Stimulated activated naive CD4-positive, alpha-beta T cell (primary cell): ENCODE measurements at regions not wholly inside any gene's neighbourhood (a gene's known extent, or its start where the extent isn't known, plus 50 kb on each side); places are given as distances from the start of the nearest gene placed in this dataset.
"Not testable (repeated sequence)": the region's sequence is repeated elsewhere in the genome, so short reads cannot be mapped to it uniquely, and the experiment has no call there.

ENCODE experiments used
- DNase-seq, 6 experiments: peaks; one replicate each; lab custom pipeline; 2025; lab: John Stamatoyannopoulos, UW

GRCh38 chr18:29873211-29873610 is 1169.3 kb downstream of the DSC3 start:
- DNase-seq: no peak

- no peak for DNase-seq
Observed at GRCh38 chr18:29871246-29871645, 1171.3 kb downstream of the DSC3 start.

GRCh38 chr18:29862824-29863223 is 1179.7 kb downstream of the DSC3 start:
- no peak for DNase-seq

GRCh38 chr18:29855637-29856036 is 1186.9 kb downstream of the DSC3 start:
- no peak for DNase-seq

GRCh38 chr18:29853126-29853525 is 1189.4 kb downstream of the DSC3 start:
- no peak for DNase-seq

- DNase-seq: no peak
Observed at GRCh38 chr18:29849144-29849543, 1193.4 kb downstream of the DSC3 start.

- no peak for DNase-seq
Observed at GRCh38 chr18:29841631-29842030, 1200.9 kb downstream of the DSC3 start.

- no peak for DNase-seq
Observed at GRCh38 chr18:29840089-29840488, 1202.5 kb downstream of the DSC3 start.

GRCh38 chr18:29838961-29839360 is 1203.6 kb downstream of the DSC3 start:
- DNase-seq: not testable (repeated sequence)

GRCh38 chr18:29838556-29838955 is 1204.0 kb downstream of the DSC3 start:
- no peak for DNase-seq

GRCh38 chr18:29823671-29824070 is 1218.9 kb downstream of the DSC3 start:
- DNase-seq: no peak

GRCh38 chr18:29821544-29821943 is 1221.0 kb downstream of the DSC3 start:
- no peak for DNase-seq

GRCh38 chr18:29811519-29811918 is 1231.0 kb downstream of the DSC3 start:
- DNase-seq: peak in 1 of 6 experiments; percentile 3

GRCh38 chr18:29780816-29781215 is 1261.7 kb downstream of the DSC3 start:
- no peak for DNase-seq

- no peak for DNase-seq
Observed at GRCh38 chr18:29779096-29779495, 1263.4 kb downstream of the DSC3 start.

GRCh38 chr18:29753379-29753778 is 1289.2 kb downstream of the DSC3 start:
- DNase-seq: no peak

- DNase-seq: no peak
Observed at GRCh38 chr18:29749704-29750103, 1292.8 kb downstream of the DSC3 start.

GRCh38 chr18:29741461-29741860 is 1301.1 kb downstream of the DSC3 start:
- DNase-seq: no peak

- DNase-seq: no peak
Observed at GRCh38 chr18:29737620-29738019, 1304.9 kb downstream of the DSC3 start.

GRCh38 chr18:29737190-29737589 is 1305.4 kb downstream of the DSC3 start:
- DNase-seq: no peak

- no peak for DNase-seq
Observed at GRCh38 chr18:29730073-29730472, 1312.5 kb downstream of the DSC3 start.

- DNase-seq: no peak
Observed at GRCh38 chr18:29726646-29727045, 1315.9 kb downstream of the DSC3 start.

GRCh38 chr18:29723486-29723885 is 1319.1 kb downstream of the DSC3 start:
- not testable (repeated sequence) for DNase-seq

GRCh38 chr18:29715960-29716359 is 1326.6 kb downstream of the DSC3 start:
- DNase-seq: not testable (repeated sequence)

GRCh38 chr18:29712785-29713184 is 1329.8 kb downstream of the DSC3 start:
- DNase-seq: no peak
